HG02852 (cell line): ENCODE measurements at regions not wholly inside any gene's neighbourhood (a gene's known extent, or its start where the extent isn't known, plus 50 kb on each side); places are given as distances from the start of the nearest gene placed in this dataset.
"Not testable (repeated sequence)": the region's sequence is repeated elsewhere in the genome, so short reads cannot be mapped to it uniquely, and the experiment has no call there.

Experiments
- ATAC-seq: cut with Tn5 transposase; IDR thresholded peaks from one replicate; pipeline ENCODE4 v1.9.1; 2021; ENCODE audit warnings: mild to moderate bottlenecking, moderate library complexity; ENCODE audit not compliant: unreplicated experiment

GRCh38 chr2:113386780-113387433 is 50.6 kb upstream of the ZNG1B start:
- not testable (repeated sequence) for ATAC-seq

- not testable (repeated sequence) for ATAC-seq
Measured at GRCh38 chr2:113379621-113380020, 57.9 kb upstream of the ZNG1B start.

- peak; percentile 87 for ATAC-seq
Measured at GRCh38 chr2:113376913-113377445, 60.5 kb upstream of the ZNG1B start.

- peak; percentile 48 for ATAC-seq
Measured at GRCh38 chr2:113376253-113376912, 61.1 kb upstream of the ZNG1B start.

- not testable (repeated sequence) for ATAC-seq
Measured at GRCh38 chr2:113374857-113375256, 62.6 kb upstream of the ZNG1B start.

GRCh38 chr2:113372258-113372834 is 65.1 kb upstream of the ZNG1B start:
- not testable (repeated sequence) for ATAC-seq

GRCh38 chr2:113370478-113371091 is 66.9 kb upstream of the ZNG1B start:
- peak; percentile 73 for ATAC-seq

DNA sequence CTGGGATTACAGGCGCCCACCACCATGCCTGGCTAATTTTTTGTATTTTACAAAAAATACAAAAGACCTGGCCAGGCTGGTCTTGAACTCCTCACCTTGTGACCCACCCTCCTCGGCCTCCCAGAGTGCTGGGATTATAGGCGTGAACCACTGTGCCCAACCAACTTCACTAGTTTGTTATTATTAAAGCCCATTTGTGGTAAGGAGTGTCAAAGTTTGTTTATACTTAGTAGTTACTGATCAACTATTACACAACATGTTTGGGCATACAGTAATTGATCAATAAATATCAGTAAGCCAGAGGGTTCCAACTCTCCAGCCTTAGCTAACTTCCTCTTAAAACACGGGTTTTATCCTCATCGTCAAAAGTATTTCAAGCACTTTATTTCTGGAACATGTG is 67.5 kb upstream of the ZNG1B start:
- ATAC-seq, result no peak

DNA sequence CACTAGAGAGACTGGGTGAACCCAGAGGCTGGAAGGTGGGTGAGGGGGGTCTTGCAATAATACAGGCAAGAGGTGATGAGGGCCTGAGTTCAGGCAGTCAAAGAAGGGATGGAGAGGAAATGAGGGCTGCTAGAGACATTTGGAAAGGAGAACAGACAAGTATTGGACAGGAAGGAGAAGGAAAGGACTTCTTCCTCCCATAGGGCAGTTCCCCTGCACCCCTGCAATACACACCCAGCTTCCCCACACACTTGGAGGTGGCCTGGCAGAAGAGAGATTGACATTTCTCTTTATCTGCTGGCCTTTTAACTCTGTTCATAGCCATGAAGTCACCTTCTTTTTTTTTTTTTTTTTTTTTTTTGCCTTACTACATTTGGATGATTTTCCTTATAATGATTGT is 68.9 kb upstream of the ZNG1B start:
- ATAC-seq, result not testable (repeated sequence)

DNA sequence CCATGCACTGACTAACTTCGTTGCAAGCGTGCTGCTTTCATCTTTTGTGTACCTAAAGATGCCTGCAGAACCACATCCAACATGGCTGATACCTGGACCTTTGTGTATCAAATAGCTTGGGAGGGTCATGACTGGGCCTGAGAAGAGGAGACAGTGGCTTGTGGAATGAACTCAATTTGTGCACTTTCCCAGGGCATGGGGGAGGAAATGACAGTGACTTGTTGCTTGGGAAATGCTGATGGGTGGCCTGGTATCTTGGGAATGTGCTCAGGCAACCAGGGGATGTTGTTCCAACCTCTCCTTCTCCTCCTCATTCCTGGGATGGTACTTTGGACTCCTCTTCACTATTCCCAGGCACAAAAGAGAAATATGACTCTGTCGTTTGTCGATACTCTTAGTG is 70.7 kb upstream of the ZNG1B start:
- not testable (repeated sequence) for ATAC-seq

- ATAC-seq, result not testable (repeated sequence)
Measured at GRCh38 chr2:113365791-113366190, 71.7 kb upstream of the ZNG1B start.

DNA sequence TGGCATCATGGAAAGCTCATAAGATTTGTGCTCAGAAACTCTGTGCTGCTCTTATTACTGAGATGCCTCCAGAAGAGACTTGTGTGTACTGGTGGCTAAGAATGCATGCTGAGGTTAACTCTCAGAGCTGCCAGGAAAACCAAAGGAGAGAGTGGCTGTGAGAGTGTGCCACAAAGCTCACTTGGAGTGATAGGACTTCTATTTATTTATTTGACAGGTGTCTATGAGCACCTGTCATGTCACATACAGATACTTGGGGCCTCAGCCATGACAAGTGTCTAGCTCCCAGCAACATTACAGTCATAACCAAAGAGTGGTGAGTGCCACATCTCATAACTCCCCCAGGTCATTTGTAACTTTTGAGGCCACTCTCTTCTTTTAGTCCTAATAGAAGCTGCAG is 72.2 kb upstream of the ZNG1B start:
- not testable (repeated sequence) for ATAC-seq

DNA sequence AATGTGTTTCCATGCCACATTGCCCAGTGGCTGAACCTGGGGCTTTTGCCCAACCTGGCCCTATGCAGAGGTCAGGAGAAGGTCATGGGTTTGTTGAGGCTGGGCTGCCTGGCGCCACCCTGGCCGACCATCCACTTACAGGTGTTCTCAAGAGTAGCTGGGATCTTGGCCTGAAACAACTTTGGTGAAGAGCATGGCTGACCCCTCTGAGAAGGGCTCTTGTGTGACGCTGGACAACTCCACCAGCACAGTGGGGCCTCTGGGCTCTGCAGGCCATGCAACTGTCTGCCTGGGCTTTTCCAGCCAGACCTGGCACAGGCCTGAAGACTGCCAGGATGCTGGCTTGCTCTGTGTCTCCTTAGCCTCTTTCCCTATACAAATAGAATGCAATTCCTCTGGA is 76.4 kb upstream of the ZNG1B start:
- no peak for ATAC-seq

GRCh38 chr2:113357071-113357470 is 78.3 kb upstream of the PAX8 start:
- ATAC-seq, result no peak

DNA sequence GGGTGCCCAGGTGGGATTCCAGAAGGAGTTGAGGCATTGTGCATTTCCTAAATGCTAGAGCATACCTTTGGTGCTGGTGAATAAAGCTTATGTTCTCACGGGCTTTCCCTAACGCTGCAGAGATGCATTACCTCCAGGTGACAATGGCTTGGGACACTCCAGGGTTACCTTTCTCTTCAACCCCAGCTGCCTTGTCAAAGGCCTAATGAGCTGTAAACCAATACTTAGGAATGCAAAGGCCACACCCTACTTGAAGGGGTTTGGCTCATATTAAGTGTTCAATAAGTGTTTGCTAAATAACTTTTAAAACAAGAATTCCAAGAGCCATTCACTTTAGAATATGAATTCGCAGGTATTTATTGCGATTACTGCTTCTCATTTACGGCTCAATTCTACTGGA is 77.6 kb upstream of the PAX8 start:
- ATAC-seq, result not testable (repeated sequence)

DNA sequence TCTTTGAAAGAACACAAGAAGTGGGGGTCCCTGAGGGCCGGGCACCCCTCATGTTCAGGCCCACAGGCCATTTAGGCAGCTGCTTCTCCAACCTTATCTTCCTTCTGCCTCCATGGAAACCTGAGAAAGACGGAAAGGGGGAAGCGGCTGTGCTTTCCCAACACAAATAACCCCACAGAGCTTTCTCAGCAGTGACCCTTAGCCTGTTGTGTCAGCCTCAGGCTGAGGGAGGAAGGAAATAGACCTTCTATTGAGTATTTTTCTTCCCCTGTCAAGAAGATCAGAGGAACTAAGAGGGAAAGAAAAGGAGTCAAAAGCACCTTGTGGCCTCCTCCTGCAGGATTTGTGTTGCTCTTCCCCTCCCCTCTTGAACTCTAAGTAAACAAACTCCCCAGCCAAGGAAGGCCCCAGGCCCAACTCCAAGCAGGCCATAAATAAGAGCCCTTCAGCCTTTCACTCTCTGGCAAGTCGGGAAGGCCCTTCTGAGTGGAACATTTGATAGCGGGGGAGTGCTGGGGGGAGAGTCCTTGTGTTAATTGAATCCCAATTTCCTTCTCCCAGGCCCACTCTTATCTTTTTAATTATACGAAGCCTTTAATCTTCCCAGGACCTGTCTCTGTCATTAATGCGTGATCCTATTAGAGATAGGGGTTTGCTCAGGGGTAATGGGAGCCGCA is 76.8 kb upstream of the PAX8 start:
- not testable (repeated sequence) for ATAC-seq

GRCh38 chr2:113351375-113352355 is 72.9 kb upstream of the PAX8 start:
- no peak for ATAC-seq

- not testable (repeated sequence) for ATAC-seq
Measured at GRCh38 chr2:113343800-113344199, 65.1 kb upstream of the PAX8 start.

- no peak for ATAC-seq
Measured at GRCh38 chr2:113342650-113343049, 63.9 kb upstream of the PAX8 start.

- not testable (repeated sequence) for ATAC-seq
Measured at GRCh38 chr2:113341870-113342253, 63.1 kb upstream of the PAX8 start.
